OCI-LY1 (cell line): ENCODE measurements at regions not wholly inside any gene's neighbourhood (a gene's known extent, or its start where the extent isn't known, plus 50 kb on each side); places are given as distances from the start of the nearest gene placed in this dataset.

Experiments
- H2AFZ ChIP-seq: fragments of 200-600 bp; sonication (generic), shearing (Covaris generic); 2 replicates; pipeline ENCODE4 v1.6.0; 2014; ENCODE audit warnings: antibody characterized with exemption, mild to moderate bottlenecking, low read length
- H3F3A ChIP-seq: fragments of 200-600 bp; sonication (generic), shearing (Covaris generic); 2 replicates; pipeline ENCODE4 v1.6.0; 2014; ENCODE audit warnings: mild to moderate bottlenecking, antibody characterized with exemption, low read length, moderate library complexity; ENCODE audit not compliant: insufficient read depth
- H3K27ac ChIP-seq: fragments of 200-600 bp; sonication (generic); 2 replicates; pipeline ENCODE4 v1.5.1; 2014; ENCODE audit warnings: low read length, mixed run types, mild to moderate bottlenecking, low read depth; ENCODE audit not compliant: poor library complexity, severe bottlenecking
- H3K27me3 ChIP-seq: fragments of 200-600 bp; sonication (generic); 2 replicates; pipeline ENCODE4 v1.6.0; 2014; ENCODE audit warnings: antibody characterized with exemption, mild to moderate bottlenecking, low read length, moderate library complexity; ENCODE audit not compliant: insufficient read depth
- H3K36me3 ChIP-seq: fragments of 200-600 bp; sonication (generic); 2 replicates; pipeline ENCODE4 v1.6.1; 2014; ENCODE audit warnings: mild to moderate bottlenecking, antibody characterized with exemption, low read length, moderate library complexity, mixed read lengths; ENCODE audit not compliant: insufficient read depth
- H3K4me1 ChIP-seq: fragments of 200-600 bp; sonication (generic); 2 replicates; pipeline ENCODE4 v1.5.1; 2014; ENCODE audit warnings: mild to moderate bottlenecking, low read length, moderate library complexity; ENCODE audit not compliant: insufficient read depth, severe bottlenecking
- H3K4me2 ChIP-seq: fragments of 200-600 bp; sonication (generic), shearing (Covaris generic); 2 replicates; pipeline ENCODE4 v1.6.1; 2014; ENCODE audit warnings: low read length
- H3K4me3 ChIP-seq: fragments of 200-600 bp; sonication (generic); 2 replicates; pipeline ENCODE4 v1.5.1; 2014; ENCODE audit warnings: low read length, low read depth, mild to moderate bottlenecking, mixed read lengths; ENCODE audit not compliant: poor library complexity, severe bottlenecking
- H3K79me2 ChIP-seq: fragments of 200-600 bp; shearing (Covaris generic); 2 replicates; pipeline ENCODE4 v1.6.1; 2016; ENCODE audit warnings: mixed run types, low read length, mixed read lengths; ENCODE audit not compliant: insufficient read depth
- H3K9ac ChIP-seq: fragments of 200-600 bp; sonication (generic), shearing (Covaris generic); 2 replicates; pipeline ENCODE4 v1.6.1; 2014; ENCODE audit warnings: mild to moderate bottlenecking, low read length, mixed read lengths
- H3K9me2 ChIP-seq: fragments of 200-600 bp; sonication (generic), shearing (Covaris generic); 2 replicates; pipeline ENCODE4 v1.6.1; 2014; ENCODE audit warnings: low read depth, mild to moderate bottlenecking, low read length, mixed read lengths
- H3K9me3 ChIP-seq: fragments of 200-600 bp; shearing (Covaris generic); 2 replicates; pipeline ENCODE4 v1.6.1; 2014; ENCODE audit warnings: low read length, mixed read lengths
- H4K20me1 ChIP-seq: fragments of 200-600 bp; sonication (generic), shearing (Covaris generic); 2 replicates; pipeline ENCODE4 v1.6.0; 2016; ENCODE audit warnings: mild to moderate bottlenecking, low read length; ENCODE audit not compliant: insufficient read depth
- EZH2 ChIP-seq: fragments of 200-600 bp; sonication (generic), shearing (Covaris generic); IDR thresholded peaks from 2 replicates; pipeline ENCODE4 v1.8.0; 2017; ENCODE audit warnings: borderline replicate concordance, mixed run types, mild to moderate bottlenecking, antibody characterized with exemption, low read length, moderate library complexity, mixed read lengths
- TF ChIP-seq, protein P1 (sequence below): fragments of 200-600 bp; sonication (generic), shearing (Covaris generic); IDR thresholded peaks from 2 replicates; pipeline ENCODE4 v1.5.1; 2017; ENCODE audit warnings: mild to moderate bottlenecking, antibody characterized with exemption, low read length, moderate library complexity, mixed read lengths

DNA sequence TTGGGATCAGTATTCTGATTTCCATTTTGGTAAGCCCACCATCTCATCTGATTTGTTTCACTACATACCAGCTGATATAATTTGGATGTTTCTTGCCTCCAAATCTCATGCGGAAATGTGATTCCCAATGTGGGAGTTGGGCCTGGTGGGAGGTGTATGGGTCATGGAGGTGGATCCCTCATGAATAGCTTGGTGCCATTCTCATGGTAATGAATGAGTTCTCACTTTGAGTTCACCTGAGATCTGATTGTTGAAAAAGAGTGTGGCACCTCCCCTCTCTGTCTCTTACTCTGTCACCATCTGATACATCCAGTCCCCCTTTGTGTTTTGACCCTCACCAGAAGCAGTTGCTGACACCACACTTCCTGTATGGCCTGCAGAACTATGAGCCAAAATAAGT lies 347.3 kb downstream of the ARL4A start:
- no peaks in the 10 kb centered on the region for H3F3A ChIP-seq
- H3K9ac ChIP-seq, result no peak overlapping the region
- H3K4me3 ChIP-seq, result no peak overlapping the region
- TF ChIP-seq, protein P1, sequence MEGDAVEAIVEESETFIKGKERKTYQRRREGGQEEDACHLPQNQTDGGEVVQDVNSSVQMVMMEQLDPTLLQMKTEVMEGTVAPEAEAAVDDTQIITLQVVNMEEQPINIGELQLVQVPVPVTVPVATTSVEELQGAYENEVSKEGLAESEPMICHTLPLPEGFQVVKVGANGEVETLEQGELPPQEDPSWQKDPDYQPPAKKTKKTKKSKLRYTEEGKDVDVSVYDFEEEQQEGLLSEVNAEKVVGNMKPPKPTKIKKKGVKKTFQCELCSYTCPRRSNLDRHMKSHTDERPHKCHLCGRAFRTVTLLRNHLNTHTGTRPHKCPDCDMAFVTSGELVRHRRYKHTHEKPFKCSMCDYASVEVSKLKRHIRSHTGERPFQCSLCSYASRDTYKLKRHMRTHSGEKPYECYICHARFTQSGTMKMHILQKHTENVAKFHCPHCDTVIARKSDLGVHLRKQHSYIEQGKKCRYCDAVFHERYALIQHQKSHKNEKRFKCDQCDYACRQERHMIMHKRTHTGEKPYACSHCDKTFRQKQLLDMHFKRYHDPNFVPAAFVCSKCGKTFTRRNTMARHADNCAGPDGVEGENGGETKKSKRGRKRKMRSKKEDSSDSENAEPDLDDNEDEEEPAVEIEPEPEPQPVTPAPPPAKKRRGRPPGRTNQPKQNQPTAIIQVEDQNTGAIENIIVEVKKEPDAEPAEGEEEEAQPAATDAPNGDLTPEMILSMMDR, result no peak
- no peak for TF ChIP-seq EZH2
- H3K9me2 ChIP-seq, result no peaks in the 10 kb centered on the region
- H3K27ac ChIP-seq, result no peak overlapping the region
- no peak overlapping the region for H2AFZ ChIP-seq
- no peak overlapping the region for H3K4me2 ChIP-seq
- H3K4me1 ChIP-seq, result no peaks in the 10 kb centered on the region
- H3K27me3 ChIP-seq, result no peaks in the 10 kb centered on the region
- no peaks in the 10 kb centered on the region for H3K79me2 ChIP-seq
- H3K9me3 ChIP-seq, result no peaks in the 10 kb centered on the region
- H3K36me3 ChIP-seq, result no peaks in the 10 kb centered on the region
- H4K20me1 ChIP-seq, result no peaks in the 10 kb centered on the region

- no peaks in the 10 kb centered on the region for H3K9me2 ChIP-seq
- H3K9me3 ChIP-seq, result no peaks in the 10 kb centered on the region
- H3K4me3 ChIP-seq, result no peak overlapping the region
- H3K79me2 ChIP-seq, result no peaks in the 10 kb centered on the region
- no peak overlapping the region for H3K9ac ChIP-seq
- no peaks in the 10 kb centered on the region for H3K27me3 ChIP-seq
- no peak for TF ChIP-seq EZH2
- TF ChIP-seq, protein P1, result no peak
- no peak overlapping the region for H3K27ac ChIP-seq
- no peaks in the 10 kb centered on the region for H4K20me1 ChIP-seq
- no peak overlapping the region for H2AFZ ChIP-seq
- no peaks in the 10 kb centered on the region for H3F3A ChIP-seq
- H3K4me1 ChIP-seq, result no peaks in the 10 kb centered on the region
- H3K36me3 ChIP-seq, result no peaks in the 10 kb centered on the region
- H3K4me2 ChIP-seq, result no peak overlapping the region
Observed at GRCh38 chr7:13035233-13035632, 347.8 kb downstream of the ARL4A start.

DNA sequence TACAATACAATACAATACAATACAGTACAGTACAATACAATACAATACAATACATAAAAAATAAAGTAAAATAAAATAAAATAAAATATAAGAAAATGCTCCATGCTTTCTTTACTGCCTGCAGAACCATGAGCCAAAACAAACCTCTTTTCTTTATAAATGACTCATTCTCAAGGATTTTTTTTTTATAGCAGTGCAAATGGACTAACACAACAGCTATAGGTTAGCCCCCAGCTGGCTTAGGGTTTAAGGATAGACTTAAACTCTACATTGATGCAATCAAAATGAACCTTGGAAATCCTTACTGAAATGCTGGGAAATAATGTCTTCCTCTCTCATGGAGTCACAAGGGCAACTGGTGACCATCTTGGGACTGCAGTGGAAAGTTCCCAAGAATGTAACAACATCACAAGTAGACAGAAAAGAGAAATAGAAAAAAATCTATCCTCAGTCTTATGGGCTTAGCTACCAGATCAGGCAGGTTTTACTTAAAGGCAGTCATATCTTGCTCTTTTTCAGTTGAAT lies 348.9 kb downstream of the ARL4A start:
- Histone ChIP-seq H3K4me2 (no peak overlapping the region), H3K9me3 (no peaks in the 10 kb centered on the region), H3K9me2 (no peaks in the 10 kb centered on the region), H3K4me1 (no peaks in the 10 kb centered on the region), H3K36me3 (no peaks in the 10 kb centered on the region), H3F3A (no peaks in the 10 kb centered on the region), H3K4me3 (no peak overlapping the region), H3K27ac (no peak overlapping the region), H3K79me2 (no peaks in the 10 kb centered on the region), H3K27me3 (no peaks in the 10 kb centered on the region), H4K20me1 (no peaks in the 10 kb centered on the region), H3K9ac (no peak overlapping the region), H2AFZ (no peak overlapping the region)
- TF ChIP-seq, protein P1, result no peak
- no peak for TF ChIP-seq EZH2
